Suprapubic skin (tissue), 3 donors: ENCODE measurements at regions not wholly inside any gene's neighbourhood (a gene's known extent, or its start where the extent isn't known, plus 50 kb on each side); places are given as distances from the start of the nearest gene placed in this dataset.

Experiments
- CTCF ChIP-seq, 2 donors: fragments of 200-600 bp in 1 of 2; fragments of 450-650 bp in 1 of 2; sonication (generic) in 1 of 2; IDR thresholded peaks; one replicate each; pipeline ENCODE4 v1.5.1; 2016 to 2019; ENCODE audit warnings: antibody characterized with exemption in 2 of 2, mild to moderate bottlenecking in 1 of 2, moderate library complexity in 1 of 2
- POLR2A ChIP-seq, 2 donors: fragments of 450-650 bp; IDR thresholded peaks; one replicate each; pipeline ENCODE4 v1.6.1; 2017; ENCODE audit warnings: antibody characterized with exemption in 2 of 2, mild to moderate bottlenecking in 2 of 2, moderate library complexity in 2 of 2

GRCh38 chr4:186008057-186008456 is 60.9 kb upstream of the TLR3 start:
- TF ChIP-seq CTCF (IDR thresholded peaks at IDR 0.05): no peak
- no peak for TF ChIP-seq POLR2A (IDR thresholded peaks at IDR 0.05)
